CD4-positive, alpha-beta T cell treated with Interleukin-4 for 1 hour (primary cell): ENCODE measurements at regions not wholly inside any gene's neighbourhood (a gene's known extent, or its start where the extent isn't known, plus 50 kb on each side); places are given as distances from the start of the nearest gene placed in this dataset.

Experiments used
- DNase-seq, 2 donors: peaks; one replicate each; pipeline ENCODE4 v3.0.0-alpha.2; 2020 to 2022

GRCh38 chr16:86166414-86166813 is 267.5 kb downstream of the IRF8 start:
- no peak for DNase-seq

DNA sequence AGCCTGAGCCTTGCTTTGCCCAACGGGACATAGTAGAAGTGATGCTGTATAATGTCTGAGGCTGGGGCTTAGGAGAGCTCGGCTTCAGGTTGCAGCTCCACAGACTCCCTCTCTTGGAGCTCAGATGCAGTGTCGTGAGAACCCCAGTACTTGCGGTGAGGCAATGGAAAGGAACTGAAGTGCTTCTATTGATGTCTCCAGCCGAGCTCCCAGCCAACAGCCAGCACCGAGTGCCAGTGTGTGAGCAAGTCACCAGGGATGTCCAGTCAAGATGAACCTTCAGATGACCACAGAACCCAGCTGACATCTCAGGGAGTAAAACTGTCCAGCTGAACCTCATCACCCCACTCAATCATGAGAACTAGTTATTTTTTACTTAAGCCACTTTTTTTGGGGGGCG is 268.1 kb downstream of the IRF8 start:
- DNase-seq: no peak

DNA sequence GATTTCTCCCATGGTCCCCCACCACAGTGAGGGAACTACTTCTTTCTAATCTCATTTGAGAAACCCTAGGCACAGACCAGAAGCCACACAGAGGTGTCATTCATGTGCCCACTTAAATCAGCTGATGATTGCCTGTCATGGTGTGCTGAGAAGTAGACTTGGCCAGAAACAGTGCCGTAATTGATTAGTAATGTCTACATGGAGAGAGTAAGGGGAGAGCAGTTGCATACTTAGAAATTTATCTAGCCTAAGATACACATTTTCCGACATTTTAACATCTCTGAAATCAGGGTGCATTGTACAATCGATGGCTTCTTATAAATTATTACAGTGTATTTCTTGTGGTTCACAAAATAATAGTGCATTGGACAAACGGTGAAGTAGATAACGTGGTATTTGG is 271.8 kb downstream of the IRF8 start:
- DNase-seq: no peak

DNA sequence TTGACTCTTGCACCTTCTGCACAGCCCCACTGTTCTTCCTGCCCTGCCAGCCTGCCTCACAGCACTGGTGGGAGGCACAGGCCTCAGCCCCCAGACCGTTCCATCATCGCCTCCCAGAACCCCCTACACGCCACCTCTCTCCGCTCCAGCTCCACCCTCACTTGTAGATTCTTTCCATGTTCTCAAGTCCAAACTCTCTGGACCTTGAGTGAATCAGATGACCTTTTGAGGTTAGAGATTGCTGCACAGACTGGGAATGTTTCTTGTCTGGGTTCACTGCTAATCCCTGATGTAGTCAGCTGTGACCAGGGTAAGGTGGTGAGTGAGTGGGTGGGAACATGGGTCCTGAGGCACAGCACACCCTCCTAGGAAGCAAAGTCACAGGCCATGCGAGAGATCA is 272.4 kb downstream of the IRF8 start:
- no peak for DNase-seq

DNA sequence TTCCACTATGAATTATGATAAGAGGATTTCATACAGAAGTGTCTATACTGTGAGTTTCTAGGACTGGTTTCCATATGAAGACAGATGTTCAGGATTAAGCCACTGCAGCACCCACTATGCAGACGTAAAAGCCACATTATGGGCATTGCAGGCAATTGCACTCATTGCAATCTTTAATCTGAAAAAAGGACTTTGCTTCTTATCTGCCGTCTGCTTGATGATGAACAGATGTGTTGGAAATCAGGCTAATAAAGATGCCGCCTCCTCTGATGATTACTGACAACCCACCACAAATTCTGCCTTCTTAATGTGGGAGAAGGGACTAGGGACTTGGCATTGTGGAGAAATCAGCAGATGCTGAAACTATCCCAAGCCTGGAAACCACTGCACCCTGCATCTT is 276.9 kb downstream of the IRF8 start:
- DNase-seq: no peak

DNA sequence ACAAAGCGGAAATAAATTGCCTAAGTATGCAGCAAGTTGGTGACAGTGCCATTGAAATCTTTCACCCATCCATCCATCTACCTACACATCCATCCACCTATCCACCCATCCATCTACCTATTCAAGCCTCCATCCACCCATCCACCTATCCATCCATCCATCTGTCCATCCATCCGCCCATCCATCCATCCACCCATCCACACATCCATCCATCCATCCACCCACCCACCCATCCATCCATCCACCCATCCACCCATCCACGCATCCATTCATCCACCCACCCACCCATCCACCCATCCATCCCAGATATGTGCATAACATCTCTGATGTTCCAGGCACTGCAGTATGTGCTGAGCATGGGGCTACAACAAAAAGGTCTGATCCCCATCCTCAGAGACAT is 277.5 kb downstream of the IRF8 start:
- no peak for DNase-seq

- no peak for DNase-seq
Observed at GRCh38 chr16:86180244-86180643, 281.3 kb downstream of the IRF8 start.

- DNase-seq: no peak
Observed at GRCh38 chr16:86180780-86181179, 281.8 kb downstream of the IRF8 start.

- DNase-seq: no peak
Observed at GRCh38 chr16:86181526-86181925, 282.6 kb downstream of the IRF8 start.

- no peak for DNase-seq
Observed at GRCh38 chr16:86184185-86184584, 285.2 kb downstream of the IRF8 start.

DNA sequence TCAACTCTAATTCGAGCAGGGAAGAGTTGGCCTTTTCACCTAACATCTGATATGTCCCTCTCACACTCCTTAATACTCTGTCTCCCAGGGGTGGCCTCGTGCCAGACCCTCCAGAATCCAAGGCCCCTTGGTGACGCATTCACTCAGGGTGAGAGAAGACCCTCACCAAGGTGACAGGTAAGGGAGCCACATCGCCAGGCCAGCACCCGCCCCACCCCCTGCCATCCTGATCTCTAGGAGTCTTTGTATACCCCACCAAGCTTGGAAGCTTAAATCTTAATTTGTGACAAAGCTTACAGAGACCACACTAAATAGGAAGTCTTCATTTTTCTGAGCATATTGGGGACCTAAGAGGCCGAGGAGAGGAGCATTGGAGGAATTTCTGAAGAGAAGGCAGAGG is 286.1 kb downstream of the IRF8 start:
- no peak for DNase-seq

- no peak for DNase-seq
Observed at GRCh38 chr16:86186313-86186712, 287.4 kb downstream of the IRF8 start.

- DNase-seq: no peak
Observed at GRCh38 chr16:86189934-86190333, 291.0 kb downstream of the IRF8 start.

DNA sequence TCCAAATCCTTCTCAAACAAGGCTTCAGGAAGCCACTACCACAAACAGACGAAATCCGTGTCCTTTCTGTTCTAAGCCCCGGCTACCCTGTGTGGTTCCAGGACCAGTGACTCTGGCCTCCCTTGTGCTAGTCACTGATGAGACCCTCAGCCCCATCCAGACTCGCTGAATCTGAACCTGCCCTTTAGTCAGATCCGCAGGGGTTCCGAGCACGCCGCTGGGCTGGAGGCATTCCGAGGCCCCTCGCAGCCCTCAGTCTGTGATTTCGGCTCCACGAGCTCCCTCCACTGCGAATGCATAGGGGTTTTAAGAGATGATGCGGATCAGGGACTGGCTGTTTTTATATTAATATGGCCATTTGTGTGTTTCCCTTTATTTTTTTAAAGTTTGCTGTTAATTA is 292.7 kb downstream of the IRF8 start:
- no peak for DNase-seq

GRCh38 chr16:86193528-86194193 is 294.7 kb downstream of the IRF8 start:
- DNase-seq: no peak

DNA sequence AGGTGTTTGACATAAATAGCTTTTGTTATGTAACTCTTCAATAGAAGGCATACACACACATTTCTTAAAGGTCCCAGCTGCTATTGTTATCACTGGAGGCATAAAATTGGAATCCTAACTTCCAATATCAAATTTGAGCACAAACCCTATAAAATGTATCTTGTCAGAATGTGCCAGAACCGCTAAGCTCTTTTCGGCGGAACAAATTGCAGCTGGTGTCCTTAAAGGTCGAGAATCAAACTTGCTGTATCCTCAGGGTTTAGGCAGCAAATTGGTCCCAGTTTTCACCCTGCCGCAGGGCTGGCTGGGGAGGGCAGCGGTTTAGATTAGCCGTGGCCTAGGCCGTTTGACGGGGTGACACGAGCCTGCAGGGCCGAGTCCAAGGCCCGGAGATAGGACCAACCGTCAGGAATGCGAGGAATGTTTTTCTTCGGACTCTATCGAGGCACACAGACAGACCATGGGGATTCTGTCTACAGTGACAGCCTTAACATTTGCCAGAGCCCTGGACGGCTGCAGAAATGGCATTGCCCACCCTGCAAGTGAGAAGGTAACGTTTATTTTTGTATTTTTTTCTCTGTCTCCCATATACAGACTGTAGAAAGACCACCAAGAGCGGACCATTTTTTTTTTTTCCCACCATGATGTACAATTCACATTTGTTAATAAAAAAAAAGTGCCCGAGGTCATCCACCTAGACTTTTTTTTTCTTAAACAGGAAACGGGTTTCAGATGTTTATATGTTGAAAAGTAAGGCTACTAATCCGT is 297.1 kb downstream of the IRF8 start:
- no peak for DNase-seq

- no peak for DNase-seq
Observed at GRCh38 chr16:86196687-86197391, 297.9 kb downstream of the IRF8 start.

- DNase-seq: no peak
Observed at GRCh38 chr16:86198206-86199118, 299.5 kb downstream of the IRF8 start.

GRCh38 chr16:86199182-86199581 is 300.2 kb downstream of the IRF8 start:
- no peak for DNase-seq

- DNase-seq: no peak
Observed at GRCh38 chr16:86199871-86200695, 301.1 kb downstream of the IRF8 start.

- DNase-seq: no peak
Observed at GRCh38 chr16:86200722-86201121, 301.8 kb downstream of the IRF8 start.

GRCh38 chr16:86201746-86202145 is 302.8 kb downstream of the IRF8 start:
- no peak for DNase-seq
